ENCODE measurements at regions not wholly inside any gene's neighbourhood (a gene's known extent, or its start where the extent isn't known, plus 50 kb on each side); places are given as distances from the start of the nearest gene placed in this dataset.
A peak's percentile ranks its signal among the peaks of the same experiment; 100 is the strongest.

- no peak for DNase-seq
- no peak overlapping the region for H3K27ac Mint-ChIP-seq
- no peaks in the 10 kb centered on the region for H3K27me3 Mint-ChIP-seq
- TF ChIP-seq, protein P1, sequence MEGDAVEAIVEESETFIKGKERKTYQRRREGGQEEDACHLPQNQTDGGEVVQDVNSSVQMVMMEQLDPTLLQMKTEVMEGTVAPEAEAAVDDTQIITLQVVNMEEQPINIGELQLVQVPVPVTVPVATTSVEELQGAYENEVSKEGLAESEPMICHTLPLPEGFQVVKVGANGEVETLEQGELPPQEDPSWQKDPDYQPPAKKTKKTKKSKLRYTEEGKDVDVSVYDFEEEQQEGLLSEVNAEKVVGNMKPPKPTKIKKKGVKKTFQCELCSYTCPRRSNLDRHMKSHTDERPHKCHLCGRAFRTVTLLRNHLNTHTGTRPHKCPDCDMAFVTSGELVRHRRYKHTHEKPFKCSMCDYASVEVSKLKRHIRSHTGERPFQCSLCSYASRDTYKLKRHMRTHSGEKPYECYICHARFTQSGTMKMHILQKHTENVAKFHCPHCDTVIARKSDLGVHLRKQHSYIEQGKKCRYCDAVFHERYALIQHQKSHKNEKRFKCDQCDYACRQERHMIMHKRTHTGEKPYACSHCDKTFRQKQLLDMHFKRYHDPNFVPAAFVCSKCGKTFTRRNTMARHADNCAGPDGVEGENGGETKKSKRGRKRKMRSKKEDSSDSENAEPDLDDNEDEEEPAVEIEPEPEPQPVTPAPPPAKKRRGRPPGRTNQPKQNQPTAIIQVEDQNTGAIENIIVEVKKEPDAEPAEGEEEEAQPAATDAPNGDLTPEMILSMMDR (IDR thresholded peaks at IDR 0.05), result no peak
- ATAC-seq, result no peak
- no peak overlapping the region for H3K4me3 Mint-ChIP-seq
- intact Hi-C loops (cut with micrococcal nuclease), result no loop called here
- no peaks in the 10 kb centered on the region for H3K4me1 Mint-ChIP-seq (ENCODE audit: low read depth)
- peaks cover 2% of the 10 kb centered on the region for H3K9me3 Mint-ChIP-seq
- POLR2A ChIA-PET, result no interaction called here
- CTCF ChIA-PET, result no interaction called here
- no peaks in the 10 kb centered on the region for H3K36me3 Mint-ChIP-seq (ENCODE audit: low read depth)
Observed at GRCh38 chr11:37509506-37509905, 911.5 kb upstream of the RAG2 start.

GRCh38 chr11:37506531-37506930 lies 908.5 kb upstream of the RAG2 start:
- Mint-ChIP-seq H3K4me1 (ENCODE audit: low read depth) (peaks cover 7% of the 10 kb centered on the region), H3K9me3 (peaks cover 6% of the 10 kb centered on the region), H3K27me3 (no peaks in the 10 kb centered on the region), H3K27ac (no peak overlapping the region), H3K4me3 (no peak overlapping the region), H3K36me3 (ENCODE audit: low read depth) (no peaks in the 10 kb centered on the region)
- ATAC-seq (no peak), DNase-seq (no peak)
- CTCF ChIA-PET, result no interaction called here
- intact Hi-C loops (cut with micrococcal nuclease), result no loop called here
- POLR2A ChIA-PET, result no interaction called here
- TF ChIP-seq, protein P1 (IDR thresholded peaks at IDR 0.05), result no peak

DNA sequence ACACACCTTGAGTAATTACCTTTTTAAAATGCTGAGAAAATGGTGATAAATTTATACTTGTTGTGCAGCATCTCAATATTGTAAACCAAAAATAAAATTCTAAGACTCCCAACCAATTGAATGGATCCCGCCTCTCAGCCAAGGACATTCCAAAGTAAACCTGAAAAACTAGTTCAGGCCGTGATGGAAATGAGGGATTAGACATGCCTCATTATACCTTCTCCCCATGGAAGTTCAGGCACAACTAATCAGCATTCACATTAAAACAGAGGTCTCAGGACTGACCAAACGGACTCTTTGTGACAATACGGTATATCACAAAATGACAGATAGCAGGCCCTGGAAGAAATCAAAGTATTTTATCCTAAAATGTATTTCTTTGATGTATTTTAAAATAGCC lies 907.4 kb upstream of the RAG2 start:
- TF ChIP-seq, protein P1 (IDR thresholded peaks at IDR 0.05), result no peak
- H3K4me3 Mint-ChIP-seq, result no peak overlapping the region
- H3K9me3 Mint-ChIP-seq, result peaks cover 6% of the 10 kb centered on the region
- H3K27ac Mint-ChIP-seq, result no peak overlapping the region
- peaks cover 9% of the 10 kb centered on the region for H3K4me1 Mint-ChIP-seq (ENCODE audit: low read depth)
- DNase-seq (no peak), ATAC-seq (no peak)
- H3K27me3 Mint-ChIP-seq, result no peaks in the 10 kb centered on the region
- ChIA-PET CTCF (no interaction called here), POLR2A (no interaction called here)
- intact Hi-C loops (cut with micrococcal nuclease), result no loop called here
- no peaks in the 10 kb centered on the region for H3K36me3 Mint-ChIP-seq (ENCODE audit: low read depth)

DNA sequence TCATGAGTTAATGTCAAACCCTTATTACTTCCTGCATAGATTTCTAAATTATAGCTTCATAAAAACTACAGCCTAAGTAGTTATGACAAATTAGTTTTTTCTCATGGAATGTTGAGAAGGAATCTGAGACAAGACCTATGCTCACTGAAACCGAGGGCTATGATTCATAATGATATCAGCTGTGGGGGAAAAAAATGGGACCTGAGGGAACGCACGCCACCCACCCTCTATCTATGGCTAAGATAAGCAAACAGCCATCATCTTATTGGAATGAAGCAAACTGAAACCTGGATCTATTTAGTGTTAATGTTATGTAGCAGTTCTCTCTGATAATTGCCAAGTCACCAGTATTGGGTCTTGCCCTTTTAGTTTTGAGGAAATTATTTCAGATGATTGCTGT lies 906.9 kb upstream of the RAG2 start:
- CTCF ChIA-PET, result no interaction called here
- TF ChIP-seq, protein P1 (IDR thresholded peaks at IDR 0.05), result no peak

DNA sequence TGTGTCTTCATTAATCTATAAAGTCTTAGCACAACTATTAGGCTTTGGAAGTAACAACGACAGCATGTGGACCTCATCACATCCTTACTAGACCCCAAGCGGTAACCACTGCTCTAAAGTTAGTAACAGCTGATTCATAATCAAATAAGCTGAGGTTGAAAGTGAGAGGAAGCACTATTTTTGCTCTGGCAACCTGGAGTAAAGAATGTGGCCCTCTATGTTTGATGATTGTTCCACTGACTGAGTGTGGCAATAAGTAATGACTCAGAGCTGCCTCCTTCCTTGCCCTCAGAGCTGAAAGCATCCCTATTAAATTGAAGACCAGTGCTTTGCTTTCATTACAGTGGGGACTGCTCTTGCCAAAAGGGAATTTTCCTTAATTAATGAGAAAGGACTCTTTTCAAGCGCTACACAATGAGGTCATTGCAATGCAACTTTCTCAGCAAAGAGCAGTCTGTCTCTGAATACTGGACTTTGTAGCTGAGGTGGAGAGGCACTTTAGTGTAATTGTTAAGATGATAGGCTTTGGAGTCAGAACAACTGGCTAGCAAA lies 906.1 kb upstream of the RAG2 start:
- DNase-seq (peak; percentile 6), ATAC-seq (peak; percentile 78)
- Mint-ChIP-seq H3K36me3 (ENCODE audit: low read depth) (no peaks in the 10 kb centered on the region), H3K9me3 (peaks cover 6% of the 10 kb centered on the region), H3K27ac (no peak overlapping the region), H3K4me3 (no peak overlapping the region), H3K4me1 (ENCODE audit: low read depth) (peaks cover 9% of the 10 kb centered on the region), H3K27me3 (no peaks in the 10 kb centered on the region)
- CTCF ChIA-PET, result no interaction called here
- POLR2A ChIA-PET, result no interaction called here
- intact Hi-C loops (cut with micrococcal nuclease), result no loop called here
- TF ChIP-seq, protein P1 (IDR thresholded peaks at IDR 0.05), result no peak

More for the DNA sequence above, 906.9 kb upstream of the RAG2 start:
- Mint-ChIP-seq H3K9me3 (peaks cover 6% of the 10 kb centered on the region), H3K27ac (no peak overlapping the region), H3K4me3 (no peak overlapping the region), H3K27me3 (no peaks in the 10 kb centered on the region), H3K4me1 (ENCODE audit: low read depth) (peaks cover 9% of the 10 kb centered on the region), H3K36me3 (ENCODE audit: low read depth) (no peaks in the 10 kb centered on the region)
- DNase-seq (no peak), ATAC-seq (no peak)
- intact Hi-C loops (cut with micrococcal nuclease), result no loop called here
- POLR2A ChIA-PET, result no interaction called here

All from activated CD8-positive, alpha-beta T cell treated with anti-CD3 and anti-CD28 coated beads for 36 hours (primary cell).